ENCODE measurements at regions not wholly inside any gene's neighbourhood (a gene's known extent, or its start where the extent isn't known, plus 50 kb on each side); places are given as distances from the start of the nearest gene placed in this dataset.

DNA sequence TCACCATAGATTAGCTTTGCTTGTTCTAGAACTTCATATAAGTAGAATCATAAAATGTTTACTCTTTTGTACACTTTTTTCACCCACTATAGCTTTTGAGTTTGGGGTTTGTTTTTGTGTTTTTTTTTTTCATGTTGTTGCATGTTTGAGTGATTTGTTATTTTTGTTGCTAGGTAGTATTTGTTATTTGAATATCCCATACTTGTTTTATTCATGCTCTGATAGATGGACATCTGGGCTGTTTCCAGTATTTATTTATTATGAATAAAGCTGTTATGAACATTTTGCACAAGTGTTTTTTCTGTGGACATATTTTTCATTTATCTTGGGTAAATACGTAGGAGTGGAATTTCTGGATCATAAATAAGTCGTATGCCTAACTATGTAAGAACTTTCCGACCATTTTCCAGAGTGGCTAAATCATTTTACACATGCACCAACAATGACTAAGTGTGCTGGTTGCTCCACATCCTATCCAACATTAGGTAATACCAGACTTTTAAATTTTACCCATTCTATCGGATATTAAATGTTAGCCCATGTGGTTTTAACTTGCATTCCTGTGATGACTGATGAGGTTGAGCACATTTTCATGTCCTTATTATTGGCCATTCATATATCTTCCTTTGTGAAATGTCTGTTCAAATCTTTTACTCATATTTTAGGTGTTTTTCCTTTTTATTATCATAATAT is 69.1 kb upstream of the NR4A3 start:
- H3K9me3 Mint-ChIP-seq = no peaks in the 10 kb centered on the region
- H3K4me3 Mint-ChIP-seq = no peak overlapping the region
- H3K36me3 Mint-ChIP-seq = no peaks in the 10 kb centered on the region
- H3K27ac Mint-ChIP-seq = no peak overlapping the region
- peaks cover 2% of the 10 kb centered on the region for H3K27me3 Mint-ChIP-seq
- H3K4me1 Mint-ChIP-seq = no peaks in the 10 kb centered on the region

GRCh38 chr9:99753436-99753835 is 68.2 kb upstream of the NR4A3 start:
- H3K4me1 Mint-ChIP-seq = no peaks in the 10 kb centered on the region
- H3K4me3 Mint-ChIP-seq = no peak overlapping the region
- H3K27me3 Mint-ChIP-seq = peaks cover 2% of the 10 kb centered on the region

DNA sequence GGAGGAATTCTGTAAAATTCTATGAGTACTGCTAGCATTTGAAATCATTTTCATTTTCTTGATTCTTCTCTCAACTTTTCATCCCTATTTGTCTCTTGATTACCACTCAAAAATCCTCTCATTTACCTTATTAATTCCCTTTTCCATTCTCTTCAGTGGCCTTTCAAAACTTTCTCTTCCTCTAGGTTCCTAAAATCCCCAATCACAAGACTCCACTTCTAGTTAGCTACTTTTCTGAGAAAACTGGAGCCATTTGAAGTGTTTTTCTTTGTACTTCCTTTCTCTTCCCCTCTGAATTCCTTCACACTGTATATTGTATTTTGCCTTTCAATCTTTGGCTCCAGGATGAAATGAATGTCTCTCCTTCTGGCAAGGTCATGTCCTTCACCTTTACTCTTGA is 61.3 kb upstream of the NR4A3 start:
- Mint-ChIP-seq H3K36me3 (no peaks in the 10 kb centered on the region), H3K4me3 (no peak overlapping the region), H3K27me3 (no peaks in the 10 kb centered on the region), H3K4me1 (no peaks in the 10 kb centered on the region), H3K9me3 (no peaks in the 10 kb centered on the region), H3K27ac (no peak overlapping the region)

More at GRCh38 chr9:99753436-99753835, 68.2 kb upstream of the NR4A3 start:
- Mint-ChIP-seq H3K27ac (no peak overlapping the region), H3K36me3 (no peaks in the 10 kb centered on the region), H3K9me3 (no peaks in the 10 kb centered on the region)

DNA sequence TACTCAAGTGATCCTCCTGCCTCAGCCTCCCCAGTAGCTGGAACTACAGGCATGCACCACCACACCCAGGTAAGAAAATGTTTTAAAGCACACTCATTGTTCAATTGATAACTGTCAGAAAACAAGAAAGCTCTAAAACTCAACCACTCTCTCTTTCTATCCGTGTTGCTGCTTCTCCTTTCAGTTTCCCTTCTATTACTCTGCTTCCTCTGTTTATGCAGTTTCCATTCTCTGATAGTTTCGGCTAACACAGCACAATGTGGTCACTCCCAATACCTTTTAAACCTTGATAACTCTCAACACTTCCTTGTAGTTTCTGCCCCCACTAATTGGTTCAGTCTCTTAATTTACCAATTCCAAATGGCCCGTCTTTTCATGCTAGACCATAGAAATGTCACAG is 59.2 kb upstream of the NR4A3 start:
- Mint-ChIP-seq H3K4me3 (no peak overlapping the region), H3K27me3 (no peaks in the 10 kb centered on the region), H3K36me3 (no peaks in the 10 kb centered on the region), H3K9me3 (no peaks in the 10 kb centered on the region), H3K27ac (no peak overlapping the region), H3K4me1 (no peaks in the 10 kb centered on the region)
